ENCODE measurements at regions not wholly inside any gene's neighbourhood (a gene's known extent, or its start where the extent isn't known, plus 50 kb on each side); places are given as distances from the start of the nearest gene placed in this dataset.
"Not testable (repeated sequence)": the region's sequence is repeated elsewhere in the genome, so short reads cannot be mapped to it uniquely, and the experiment has no call there.

GRCh38 chr15:98331676-98332075 lies 316.7 kb upstream of the IGF1R start:
- no peak for DNase-seq

GRCh38 chr15:98333251-98333650 lies 315.1 kb upstream of the IGF1R start:
- DNase-seq = no peak

GRCh38 chr15:98342911-98343310 lies 305.4 kb upstream of the IGF1R start:
- no peak for DNase-seq

- DNase-seq = no peak
Measured at GRCh38 chr15:98344591-98344990, 303.7 kb upstream of the IGF1R start.

GRCh38 chr15:98347001-98347400 lies 301.3 kb upstream of the IGF1R start:
- DNase-seq = no peak

DNA sequence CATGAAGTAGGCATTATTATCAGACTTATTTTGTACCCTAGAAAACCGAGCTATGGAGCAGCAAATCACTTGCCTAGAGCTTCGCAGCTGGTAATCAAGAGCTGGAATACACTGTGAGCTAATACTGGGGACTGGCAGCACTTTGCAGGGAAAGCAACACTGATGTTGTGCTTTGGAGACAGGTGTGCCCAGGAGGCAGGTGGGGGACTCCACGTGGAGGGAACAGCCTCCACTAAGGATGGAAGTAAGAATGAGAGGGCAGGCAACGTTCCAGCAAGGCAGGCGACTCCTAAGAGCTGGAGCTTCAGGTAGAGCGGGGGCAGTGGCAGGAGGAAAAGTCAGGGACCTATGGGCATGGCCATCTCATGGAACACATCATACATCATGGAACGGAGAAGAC lies 300.5 kb upstream of the IGF1R start:
- no peak for DNase-seq

- DNase-seq = no peak
Measured at GRCh38 chr15:98350276-98350675, 298.1 kb upstream of the IGF1R start.

GRCh38 chr15:98358274-98358673 lies 290.1 kb upstream of the IGF1R start:
- not testable (repeated sequence) for DNase-seq

- no peak for DNase-seq
Measured at GRCh38 chr15:98358971-98359370, 289.4 kb upstream of the IGF1R start.

DNA sequence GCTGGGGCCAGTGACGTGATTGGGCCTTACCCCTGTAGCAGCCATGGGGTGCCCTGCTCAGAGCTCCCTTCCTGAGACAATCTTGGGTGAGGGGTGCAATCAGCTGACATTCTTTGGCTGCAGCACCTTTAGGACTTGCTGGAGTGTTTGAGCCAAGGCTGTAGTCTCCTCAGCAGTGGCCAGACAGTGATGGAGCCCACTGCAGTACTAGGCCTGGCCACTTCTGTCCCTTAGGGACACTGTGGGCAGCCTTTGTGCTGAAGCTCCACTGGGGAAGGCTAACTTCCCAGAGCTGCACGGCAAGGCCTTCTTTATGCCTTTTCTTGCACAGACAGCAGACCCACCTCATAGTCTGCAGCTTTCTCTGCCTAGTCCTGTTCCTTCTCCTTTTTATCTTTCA lies 284.9 kb upstream of the IGF1R start:
- DNase-seq = no peak

DNA sequence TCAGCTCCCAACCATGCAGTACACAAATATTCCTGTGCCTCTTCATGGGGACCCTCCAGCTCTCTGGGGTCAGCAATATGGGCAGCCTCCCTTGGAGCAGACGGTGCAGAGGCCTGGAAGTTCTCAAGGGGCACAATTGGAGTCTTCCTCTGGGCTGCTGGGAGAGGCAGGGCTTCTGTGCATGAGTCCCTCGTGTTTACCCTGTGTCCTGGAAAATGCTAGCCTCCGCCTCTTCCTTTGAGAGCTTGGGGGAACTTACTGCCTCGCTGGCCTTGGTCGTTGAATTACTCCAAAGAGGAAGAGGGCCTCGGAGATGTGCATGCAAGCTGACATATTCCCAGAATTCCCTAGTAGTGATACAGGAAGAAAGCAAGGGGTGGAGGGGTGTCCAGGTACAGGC lies 284.4 kb upstream of the IGF1R start:
- no peak for DNase-seq

- DNase-seq = no peak
Measured at GRCh38 chr15:98369081-98369716, 279.1 kb upstream of the IGF1R start.

DNA sequence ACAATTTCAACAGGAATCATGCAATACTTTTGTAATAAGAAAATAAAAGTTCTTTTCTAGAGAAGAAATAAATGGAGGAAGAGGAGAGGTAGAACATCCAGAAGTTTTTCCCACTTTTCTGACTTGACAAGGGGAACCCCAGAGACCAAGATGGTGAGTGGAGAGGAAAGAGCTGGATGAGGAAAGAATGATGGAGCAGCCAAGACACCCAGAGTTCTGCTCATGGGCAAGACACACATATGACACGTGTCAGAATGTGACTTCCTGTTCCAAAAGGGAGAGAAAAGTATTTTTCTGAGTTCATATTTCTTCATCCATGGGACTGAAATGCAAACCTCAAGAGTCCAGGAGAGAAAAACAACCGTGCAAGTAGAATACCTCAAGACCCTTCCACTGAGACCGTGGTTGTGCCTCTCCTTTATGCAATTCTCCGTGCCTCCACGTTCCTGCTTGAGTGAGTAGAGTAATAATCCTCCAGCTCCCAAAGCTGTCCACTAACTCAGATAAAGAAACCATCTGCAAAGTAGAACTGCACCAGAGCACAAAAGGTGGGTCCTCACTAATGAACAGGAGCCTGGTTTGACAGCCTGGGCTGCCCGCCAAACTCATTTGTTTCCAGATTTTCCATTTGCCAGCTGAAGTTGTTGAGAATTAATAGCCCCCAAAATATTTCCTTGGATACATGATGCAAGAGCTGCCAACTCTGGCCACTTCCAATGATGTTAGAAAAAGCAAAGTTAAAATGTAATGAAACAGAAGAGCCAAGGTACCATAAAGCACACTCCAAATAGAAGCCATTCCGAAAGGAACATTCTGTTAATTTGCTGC lies 272.6 kb upstream of the IGF1R start:
- peak; percentile 76 for DNase-seq

DNA sequence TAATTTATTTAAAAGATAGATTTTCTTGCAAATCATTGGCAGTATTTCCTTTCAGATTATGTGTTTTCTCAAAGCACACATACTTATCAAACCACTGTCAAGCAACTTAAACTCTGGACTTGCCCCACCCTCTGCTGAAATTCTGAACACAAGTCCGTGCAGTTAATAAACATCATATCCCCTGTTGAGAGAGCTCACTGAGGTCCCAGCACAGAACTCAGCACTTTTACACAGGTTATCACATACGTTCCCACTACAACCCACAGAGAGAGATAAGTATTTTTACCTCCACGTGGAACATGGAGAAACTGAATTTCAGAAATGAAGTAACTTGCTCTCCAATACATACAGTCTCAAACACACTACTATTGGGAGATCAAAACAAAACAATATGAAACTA lies 267.6 kb upstream of the IGF1R start:
- DNase-seq = no peak

DNA sequence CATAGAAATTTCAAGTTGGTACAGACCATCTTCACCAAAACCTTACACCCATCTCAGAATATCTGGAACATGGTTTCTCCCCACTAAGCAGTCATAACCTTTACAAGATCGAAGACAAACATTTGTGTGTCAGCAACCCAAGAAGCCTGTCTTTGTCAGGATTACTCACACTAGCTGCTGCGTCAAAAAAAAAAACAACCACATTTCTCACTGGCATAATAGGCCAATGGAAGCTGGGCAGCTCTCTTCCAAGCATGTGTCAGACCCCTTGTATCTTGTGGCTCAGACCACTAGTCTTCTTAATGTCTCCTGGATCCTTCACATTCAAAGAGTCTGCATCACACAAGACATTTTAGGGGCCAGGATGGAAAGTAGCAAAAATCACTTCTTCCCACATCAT lies 266.9 kb upstream of the IGF1R start:
- DNase-seq = no peak

DNA sequence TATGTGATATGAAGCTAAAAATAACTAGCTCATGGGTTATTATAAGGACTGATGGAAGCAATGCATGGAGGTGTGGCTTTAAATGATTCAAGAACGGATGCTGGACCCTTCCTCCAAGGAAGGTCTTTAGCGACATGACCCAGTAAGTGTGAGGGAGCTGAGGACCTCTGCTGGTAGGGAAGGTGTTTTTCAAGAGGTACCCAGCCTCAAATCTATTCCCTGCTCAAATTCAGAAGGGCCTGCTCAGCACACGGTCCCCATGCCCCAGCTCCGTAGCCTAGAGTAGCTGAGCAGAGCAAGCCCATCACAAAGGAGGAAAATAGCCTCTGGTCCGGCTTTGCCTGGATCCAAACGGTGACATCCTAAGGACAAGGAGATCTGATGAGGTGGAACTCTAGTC lies 266.2 kb upstream of the IGF1R start:
- no peak for DNase-seq

- DNase-seq = no peak
Measured at GRCh38 chr15:98383571-98383970, 264.8 kb upstream of the IGF1R start.

GRCh38 chr15:98384328-98385029 lies 263.9 kb upstream of the IGF1R start:
- DNase-seq = no peak

DNA sequence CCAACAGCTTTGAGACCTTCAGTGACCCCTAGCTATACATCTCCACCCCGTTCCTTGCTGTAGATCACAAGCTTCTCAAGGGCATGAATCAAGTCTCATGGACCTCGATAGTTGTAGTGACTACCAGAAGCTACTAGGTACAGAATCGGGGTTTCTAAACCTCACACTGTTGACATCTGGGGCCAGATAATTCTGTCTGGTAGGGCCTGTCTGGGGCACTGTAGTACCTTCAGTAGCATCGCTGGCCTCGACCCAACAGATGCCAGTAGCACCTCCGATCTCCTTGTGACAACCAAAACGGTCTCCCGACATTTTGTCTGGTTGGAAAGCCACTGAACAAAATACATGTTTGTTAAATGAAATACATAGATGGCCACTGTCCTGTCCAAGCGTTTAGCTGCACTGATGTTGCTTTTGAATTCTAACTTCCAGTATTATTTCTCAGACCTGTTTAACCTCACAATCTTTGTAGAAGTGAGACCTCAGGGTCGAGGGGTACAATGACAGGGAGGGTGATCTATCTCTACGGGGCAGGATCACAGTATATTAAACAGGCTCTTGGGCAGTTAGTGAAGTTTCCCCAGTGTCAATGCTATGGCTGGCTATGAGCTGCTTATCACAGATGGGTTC lies 262.5 kb upstream of the IGF1R start:
- no peak for DNase-seq

DNA sequence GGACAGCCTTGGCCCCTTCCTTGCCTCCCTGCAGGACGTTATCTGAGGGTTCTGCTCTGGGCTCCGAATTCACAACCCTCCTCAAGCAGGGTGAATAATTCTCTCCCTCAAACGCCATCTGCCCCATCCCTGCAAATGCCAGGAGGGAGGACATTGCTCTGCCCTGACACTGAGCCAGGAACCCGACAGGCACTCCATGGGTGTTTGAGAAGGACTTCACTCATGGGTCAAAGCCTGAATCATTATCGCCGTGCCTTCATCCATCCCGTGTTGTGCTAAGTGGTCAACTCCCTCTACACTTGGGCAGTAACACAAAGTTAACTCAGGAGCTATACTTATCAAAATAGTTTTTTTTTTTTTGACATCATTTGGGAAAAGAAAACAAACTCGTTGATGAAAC lies 261.8 kb upstream of the IGF1R start:
- DNase-seq = no peak

- no peak for DNase-seq
Measured at GRCh38 chr15:98387866-98388265, 260.5 kb upstream of the IGF1R start.

DNA sequence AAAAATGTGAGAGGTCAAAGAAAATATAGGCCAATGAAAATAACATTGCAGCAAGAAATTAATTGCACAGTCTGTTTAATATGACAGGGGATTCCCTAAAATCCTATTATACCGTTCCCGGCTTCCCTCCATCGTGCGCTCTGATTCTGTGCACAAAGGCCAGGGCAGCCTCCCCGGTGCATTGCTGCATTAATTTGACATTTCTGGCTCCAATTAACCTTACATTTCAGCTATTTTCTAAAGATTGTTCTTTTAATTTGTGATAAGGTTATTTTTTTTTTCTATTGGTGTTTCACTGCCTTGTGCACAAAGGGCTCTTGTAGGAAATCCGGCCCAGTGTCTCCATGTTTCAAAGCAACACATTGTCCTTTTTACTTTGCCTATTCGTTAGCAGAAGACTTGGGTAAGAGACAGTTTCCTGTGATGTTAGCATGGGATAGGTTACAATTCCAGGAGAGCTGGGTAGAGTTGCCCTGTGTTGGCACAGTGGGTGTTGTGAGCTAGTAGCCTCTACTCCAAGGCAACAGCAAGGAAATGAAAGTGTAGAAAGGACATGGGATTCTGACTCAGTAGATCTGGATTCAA lies 257.3 kb upstream of the IGF1R start:
- DNase-seq = no peak

DNA sequence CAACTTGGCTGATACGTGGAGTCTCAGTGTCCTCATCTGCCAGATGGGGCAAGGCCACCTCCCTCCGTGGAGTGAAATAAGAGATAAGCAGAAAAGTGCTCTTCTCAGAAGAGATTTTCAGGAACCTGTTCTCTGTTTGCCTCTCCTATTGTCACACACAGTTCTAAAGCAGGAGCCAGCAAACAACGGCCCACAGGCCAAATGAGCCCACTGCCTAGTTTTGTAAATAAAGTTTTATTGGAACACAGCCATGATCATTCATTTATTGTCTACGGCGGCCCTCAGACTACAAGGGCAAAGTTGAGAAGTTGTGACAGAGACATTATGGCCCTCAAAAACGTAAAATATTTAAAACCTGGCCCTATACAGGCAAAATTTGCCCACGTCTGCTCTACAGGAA lies 256.8 kb upstream of the IGF1R start:
- no peak for DNase-seq

Data from NCI-H1105 (cell line).